NCI-H2081 (cell line): ENCODE measurements at regions not wholly inside any gene's neighbourhood (a gene's known extent, or its start where the extent isn't known, plus 50 kb on each side); places are given as distances from the start of the nearest gene placed in this dataset.

ENCODE experiments used
- DNase-seq, 2 experiments: peaks; one replicate each; lab custom pipeline; 2025; lab: John Stamatoyannopoulos, UW

DNA sequence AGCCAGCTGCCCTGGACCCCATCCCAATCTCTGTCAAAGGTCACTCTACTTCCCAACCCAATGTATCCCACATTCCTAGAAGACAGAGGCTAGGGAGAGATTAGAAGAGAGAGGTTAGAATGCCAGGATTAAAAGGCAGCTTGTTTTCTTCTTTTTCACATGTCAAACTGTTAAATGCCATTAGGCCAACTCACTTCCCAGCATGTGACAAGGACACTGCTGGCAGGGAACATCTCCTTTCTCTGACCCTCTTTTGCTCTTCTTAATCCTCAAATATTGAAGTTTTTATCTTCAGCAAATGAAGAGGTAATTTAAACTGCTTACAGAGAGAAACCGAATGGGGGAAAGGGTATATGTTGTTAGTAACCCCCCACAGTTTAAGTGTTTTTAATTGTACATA lies 89.1 kb downstream of the BBS10 start:
- no peak for DNase-seq

DNA sequence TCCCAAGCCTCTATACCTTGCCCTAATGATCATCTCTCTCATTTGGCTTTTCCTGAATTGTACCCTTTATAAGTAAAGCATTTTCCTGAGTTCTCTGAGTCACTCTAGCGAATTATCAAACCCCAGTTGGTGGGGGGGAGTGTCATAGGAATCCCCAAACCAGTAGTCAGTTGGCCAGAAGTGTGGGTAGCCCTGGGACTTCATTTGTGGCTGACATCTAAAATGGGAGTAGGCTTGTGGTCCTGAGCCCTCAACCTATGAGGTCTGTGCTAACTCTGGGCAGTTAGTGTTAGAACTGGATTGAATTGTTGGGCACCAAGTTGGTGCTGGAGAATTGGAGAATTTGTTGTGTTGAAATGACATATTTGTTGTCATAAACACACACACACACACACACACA lies 91.3 kb downstream of the BBS10 start:
- no peak for DNase-seq

DNA sequence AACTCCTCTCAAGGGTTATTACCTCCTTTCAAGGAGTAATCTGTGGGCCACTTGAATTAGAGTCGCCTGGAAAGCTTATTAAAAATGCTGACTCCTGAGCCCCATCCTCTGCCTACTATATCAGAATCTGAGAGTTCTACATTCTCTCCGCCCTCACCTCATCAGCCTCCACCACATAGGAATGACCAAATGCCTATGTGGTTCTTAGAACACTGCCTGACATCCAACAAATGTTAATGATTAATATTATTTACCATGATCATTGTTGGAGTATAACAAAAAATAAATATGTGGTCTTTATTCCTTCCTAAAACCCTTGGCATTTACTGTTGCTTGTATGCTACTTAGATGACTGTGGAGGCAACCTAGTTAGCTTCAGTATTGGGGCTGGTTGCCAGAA lies 91.9 kb downstream of the BBS10 start:
- DNase-seq, result no peak

DNA sequence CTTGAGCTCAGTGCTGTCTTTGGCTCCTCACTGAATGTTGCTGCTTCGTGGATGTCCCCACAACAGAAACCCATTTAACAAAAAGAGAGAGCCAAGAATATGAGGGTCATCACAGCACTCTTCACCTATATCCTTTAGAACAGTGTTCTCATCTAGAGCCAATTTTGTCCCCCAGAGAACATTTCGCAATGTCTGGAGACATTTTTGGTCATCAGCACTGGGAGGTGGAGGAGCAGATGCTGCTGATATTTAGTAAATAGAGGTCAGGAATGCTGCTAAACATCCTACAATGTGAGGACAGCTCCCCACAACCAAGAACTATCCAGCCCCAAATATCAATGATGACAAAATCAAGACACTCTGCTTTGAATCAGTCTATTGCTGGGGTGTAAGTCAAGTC lies 92.5 kb downstream of the BBS10 start:
- no peak for DNase-seq

DNA sequence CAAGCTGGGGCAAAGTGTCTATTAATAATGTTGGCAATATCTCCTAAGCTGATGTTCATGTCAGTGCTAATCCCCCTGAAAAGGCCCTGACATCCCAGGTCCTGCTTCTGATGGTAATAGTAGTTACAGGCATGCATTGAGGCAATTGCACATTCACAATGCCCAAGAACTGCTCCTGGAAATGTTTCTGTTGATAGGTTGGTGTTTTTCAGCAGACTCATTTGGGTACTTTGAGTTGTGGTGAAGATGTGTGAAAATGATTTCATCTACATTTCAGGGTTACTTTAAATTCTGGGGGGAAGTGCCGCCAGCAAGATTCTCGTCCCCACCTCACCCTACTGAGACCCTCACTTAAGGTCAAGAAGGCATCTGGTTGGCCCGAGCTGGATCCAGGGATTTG lies 92.9 kb downstream of the BBS10 start:
- no peak for DNase-seq

DNA sequence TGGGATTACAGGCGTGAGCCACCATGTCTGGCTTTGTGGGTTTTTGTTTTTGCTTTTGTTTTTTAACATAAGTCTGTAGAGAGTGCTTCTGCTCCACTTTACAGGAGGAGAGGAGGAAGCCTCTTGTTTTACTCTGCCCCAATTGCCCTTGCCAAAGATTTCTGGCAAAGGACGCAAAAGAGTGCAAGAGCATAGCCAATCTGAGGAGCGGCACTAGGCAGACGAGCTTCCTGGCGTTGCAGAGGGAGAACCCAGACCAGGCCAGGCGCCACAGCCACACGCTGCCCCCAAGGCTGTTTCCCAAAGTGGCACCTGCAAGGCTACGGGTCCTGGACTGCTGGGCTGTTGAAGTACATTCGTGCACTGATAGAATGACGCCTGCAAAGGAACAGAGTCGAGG lies 96.2 kb downstream of the BBS10 start:
- no peak for DNase-seq

DNA sequence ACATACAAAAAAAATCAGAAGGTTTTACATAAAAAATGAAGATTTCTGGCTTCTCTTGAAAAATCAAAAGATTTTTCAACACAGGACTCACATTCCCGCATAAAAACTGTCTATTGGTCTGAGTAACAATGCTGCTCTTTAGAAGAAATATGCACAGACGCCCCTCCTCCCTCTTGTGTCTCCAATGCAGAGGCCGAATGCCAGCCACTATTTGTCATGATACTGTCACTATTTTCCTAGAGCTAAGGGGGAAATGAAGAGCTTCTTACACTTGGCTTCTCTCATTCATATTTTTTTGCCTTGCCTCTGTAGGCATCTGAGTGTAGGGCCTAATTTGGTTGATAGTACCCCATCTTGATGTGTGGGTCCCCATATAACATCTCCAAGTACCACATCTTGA lies 98.0 kb downstream of the BBS10 start:
- DNase-seq, result no peak

DNA sequence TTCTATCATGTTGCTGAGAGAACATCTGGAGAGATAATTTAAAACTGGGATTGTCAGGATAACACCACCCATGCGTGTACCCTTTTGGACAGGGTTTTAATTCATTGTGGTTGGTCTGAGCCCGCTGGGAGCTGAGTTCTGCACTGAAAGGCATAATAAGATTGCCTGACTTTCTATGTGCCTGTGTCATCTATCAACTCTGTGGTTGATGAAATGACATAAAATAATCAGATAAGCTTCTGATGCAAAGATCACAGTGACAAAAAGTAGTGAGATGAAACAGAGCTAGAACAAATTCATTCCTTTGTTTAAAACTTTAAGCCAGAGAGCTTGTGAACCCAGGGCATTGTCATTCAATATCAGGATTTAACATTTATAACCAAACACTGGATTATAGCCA lies 98.7 kb downstream of the BBS10 start:
- no peak for DNase-seq

DNA sequence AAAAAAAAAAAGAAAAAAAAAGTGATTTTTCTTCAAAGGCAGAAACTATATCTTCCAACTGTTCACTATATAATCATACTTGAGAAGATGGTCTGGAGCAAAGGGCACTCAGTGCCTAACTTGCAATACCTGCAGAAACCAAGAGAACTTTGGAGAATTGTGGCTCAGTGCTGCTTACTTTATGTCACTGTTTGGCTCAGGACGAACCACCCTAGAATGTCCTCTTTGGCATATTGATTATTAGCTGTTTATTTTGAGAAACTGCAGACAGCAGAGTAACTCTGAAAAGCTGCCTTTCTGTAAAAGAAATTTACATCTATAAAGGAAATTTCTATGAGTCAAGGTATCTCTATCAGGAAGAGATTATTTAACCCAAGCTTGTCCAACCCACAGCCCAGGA lies 100.2 kb downstream of the BBS10 start:
- no peak for DNase-seq

DNA sequence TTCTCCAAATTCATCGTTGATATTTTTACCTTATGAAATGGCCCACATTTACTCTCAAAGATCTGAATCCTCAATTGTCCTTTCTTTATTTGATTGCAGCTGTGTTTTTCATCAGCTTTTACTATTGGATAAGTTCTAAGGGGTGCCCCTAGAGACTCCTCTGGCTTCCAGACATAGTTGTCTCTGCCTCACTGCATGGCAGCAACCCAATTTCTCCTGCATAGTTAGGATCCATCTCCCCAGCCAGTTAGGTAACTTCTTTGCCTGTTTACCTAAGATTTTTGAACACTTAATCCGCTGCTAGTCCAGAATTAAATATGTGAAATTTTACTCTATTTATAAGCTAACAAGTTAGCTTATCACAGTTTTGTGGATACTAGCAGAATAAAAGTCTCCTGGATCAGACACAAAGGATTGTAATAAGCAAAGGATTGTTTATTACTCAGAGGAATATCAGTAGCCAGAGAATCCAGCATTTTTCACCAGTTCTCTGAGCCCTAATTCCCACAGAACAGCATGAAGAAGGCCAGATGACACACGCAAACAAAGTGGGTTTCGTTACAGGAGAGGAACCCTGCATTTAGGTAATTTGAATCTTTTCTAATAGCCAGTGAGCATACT lies 101.1 kb downstream of the BBS10 start:
- DNase-seq, result no peak

DNA sequence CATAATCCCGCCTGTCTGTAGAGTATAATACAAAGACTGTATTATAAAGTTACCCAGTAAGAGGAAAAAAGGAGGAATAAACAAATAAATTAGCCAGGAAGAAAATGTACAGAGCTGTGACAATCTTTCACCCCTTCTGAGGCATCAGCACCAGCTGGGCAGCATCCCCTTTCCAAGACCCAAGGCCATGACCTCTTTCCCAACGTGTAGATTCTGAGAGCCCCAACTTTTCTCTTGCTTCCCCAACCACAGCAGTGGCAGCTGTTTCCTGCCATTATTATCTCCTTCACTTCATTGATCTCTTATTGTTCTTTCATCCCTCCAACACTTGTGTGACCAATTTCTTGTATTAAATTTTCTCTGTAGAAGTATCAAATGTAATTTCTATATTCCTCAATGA lies 101.6 kb downstream of the BBS10 start:
- no peak for DNase-seq

DNA sequence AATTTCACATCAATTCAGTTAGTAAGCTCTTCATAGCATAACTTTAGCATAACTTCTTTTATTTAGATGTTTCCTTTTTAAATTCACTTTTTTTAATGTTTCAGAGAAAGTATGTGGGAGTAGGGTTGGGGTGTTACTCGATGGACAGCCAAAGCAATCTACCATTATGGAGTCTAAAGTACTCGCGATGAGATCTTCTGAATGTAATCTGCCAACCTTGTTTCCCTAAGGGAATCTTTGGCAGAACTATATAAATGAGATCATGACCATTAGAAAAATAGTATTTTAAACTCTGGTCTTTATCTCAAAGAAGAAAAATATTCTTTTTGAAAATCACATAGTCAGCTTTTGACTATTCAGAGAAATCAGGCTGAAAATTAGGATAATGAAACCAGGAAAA lies 103.9 kb downstream of the BBS10 start:
- no peak for DNase-seq

DNA sequence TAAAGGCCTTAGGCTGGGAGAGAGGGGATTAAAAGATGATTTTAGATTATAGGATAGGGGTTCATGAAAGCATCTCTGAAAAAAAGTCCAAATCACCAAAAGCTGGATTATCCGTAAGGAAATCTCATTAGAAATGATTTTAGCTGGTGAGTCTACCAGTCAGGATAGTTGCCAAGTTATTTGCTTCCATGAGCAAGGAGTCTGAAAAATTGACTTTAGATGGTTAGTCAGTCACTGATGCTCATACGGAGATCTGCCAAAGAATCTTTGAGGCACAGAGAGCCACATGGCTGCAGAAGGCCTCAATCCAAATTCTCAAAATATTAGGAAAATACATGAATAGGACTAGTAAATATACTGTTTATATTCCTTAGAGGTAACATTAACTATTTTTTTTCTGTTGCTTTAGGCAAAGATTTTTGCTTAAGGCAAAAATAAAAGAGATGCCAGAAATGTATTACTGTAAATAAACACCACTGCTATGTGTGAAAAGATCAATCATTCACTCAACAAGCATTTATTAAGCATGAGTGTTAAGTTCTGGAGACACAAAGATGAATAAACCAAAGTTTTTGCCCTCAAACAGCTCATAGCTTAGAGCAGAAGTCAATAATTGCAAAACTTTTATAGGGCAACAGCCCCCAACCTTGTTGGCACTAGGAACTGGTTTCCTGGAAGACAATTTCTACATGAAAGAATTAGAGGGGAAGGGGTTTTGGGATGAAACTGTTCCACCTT lies 105.2 kb downstream of the BBS10 start:
- no peak for DNase-seq

DNA sequence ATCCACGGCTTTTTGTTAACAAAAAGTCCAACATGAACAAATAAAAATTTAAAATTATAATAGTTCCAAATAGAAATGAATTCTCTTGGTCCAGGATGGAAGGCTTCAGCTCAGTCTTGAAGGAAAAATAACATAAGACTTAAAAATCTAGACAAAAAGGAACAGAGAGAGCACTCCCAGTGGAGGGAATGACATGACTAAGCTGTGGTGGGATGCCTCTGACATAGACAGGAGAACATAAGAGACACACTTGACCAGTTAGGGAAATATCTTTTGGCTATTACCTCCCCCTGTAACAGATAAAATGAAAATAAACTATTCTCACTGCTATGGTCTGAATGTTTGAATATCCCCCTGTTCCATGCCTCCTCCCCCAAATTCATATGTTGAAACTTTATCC lies 106.8 kb downstream of the BBS10 start:
- no peak for DNase-seq

DNA sequence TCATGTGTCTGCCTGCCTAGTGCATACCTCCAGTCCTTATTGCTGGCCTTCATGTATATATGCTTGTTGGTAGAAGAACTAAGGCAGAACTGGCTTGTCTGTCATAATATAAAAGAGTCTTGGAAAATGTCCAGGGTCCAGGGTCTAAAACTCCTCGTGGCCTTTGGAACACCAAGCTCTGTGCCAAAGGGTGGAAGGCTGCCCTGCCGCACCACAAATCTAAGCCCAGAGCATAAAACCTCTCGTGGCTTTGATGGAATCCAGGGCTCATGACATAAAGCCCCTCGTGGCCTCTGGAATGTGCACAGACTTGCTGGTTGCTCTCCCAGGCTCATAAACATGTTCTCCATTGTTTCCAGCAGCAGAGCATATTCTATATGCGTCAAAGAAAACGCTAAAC lies 107.9 kb downstream of the BBS10 start:
- DNase-seq, result no peak

DNA sequence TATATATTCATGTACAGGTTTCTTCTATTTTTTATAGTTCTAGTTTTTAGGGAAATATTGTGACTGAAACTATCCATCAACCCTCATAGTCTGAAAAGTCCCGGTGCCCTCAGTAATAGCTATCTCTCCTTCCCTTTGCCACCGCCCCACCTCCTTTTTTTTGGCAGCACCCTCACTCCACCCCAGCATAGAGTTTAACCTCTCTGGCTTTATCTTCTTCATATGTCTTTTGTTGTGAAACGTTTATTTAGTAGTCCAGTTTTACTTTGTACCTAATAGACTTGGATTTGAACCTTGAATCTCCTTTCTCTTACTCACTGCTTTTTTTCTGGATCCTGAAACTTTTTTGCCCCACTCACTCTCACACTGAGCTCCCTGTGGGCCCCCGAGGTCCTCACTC lies 109.5 kb downstream of the BBS10 start:
- no peak for DNase-seq

DNA sequence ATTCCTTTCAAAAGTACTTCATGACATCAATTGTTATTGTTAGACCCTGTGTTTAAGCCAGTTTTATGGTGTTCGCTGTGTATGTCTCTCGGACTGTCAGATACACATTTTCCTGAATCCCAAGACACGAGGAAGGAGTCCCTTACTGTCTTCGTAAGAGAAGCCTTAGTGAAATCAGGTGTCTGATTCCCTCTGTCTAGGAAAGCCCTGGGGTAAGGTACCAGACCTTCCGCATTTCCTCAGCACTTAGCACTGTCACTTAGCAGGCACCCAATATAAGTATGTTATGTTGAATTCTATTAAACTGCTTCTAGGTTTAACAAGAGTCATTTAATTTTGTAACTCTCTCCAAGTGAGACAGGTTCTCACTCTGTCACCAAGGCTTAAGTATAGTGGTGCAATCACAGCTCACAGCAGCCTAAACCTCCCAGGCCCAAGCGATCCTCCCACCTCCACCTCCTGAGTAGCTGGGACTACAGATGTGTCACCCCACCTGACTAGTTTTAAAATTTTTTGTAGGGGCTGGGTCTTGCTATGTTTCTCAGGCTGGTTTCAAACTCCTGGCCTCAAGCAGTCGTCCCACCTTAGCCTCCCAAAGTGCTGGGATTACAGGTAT lies 111.0 kb downstream of the BBS10 start:
- DNase-seq, result no peak

DNA sequence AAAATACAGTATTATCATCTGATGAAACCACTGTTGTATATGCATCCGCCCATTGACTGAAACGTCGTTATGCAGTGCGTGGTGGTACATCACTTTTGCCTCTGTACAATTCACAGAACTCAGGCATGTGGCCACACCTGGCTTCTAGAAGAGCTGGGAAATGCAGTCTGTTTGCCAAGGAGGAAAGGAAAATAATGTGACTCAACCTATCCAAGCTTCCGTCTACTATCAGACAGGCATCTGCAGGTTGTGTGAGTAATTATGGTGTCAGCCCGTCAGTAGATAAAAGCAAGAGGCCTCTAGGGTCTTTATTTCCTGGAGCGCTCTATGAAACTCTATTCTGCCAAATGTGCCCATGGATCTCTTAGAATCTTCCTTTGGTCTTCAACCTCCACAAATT lies 111.6 kb downstream of the BBS10 start:
- no peak for DNase-seq

DNA sequence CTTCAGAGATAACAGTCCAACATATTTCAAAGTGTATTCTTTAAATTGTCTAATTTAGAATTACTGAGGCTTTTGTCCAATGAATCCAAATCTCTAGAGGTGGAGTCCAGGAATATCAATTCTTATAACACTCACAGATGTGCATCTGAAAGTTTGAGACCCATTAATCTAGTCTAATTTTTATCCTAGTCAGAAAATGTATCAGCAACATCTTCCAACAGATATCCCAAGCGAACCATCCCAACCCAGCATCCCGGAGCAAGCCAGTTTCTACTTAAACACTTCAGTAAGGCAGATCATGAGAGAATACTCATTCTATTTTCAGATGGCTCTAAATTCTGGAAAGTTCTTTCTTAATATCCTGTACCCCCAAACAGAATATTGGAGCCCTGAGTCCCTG lies 113.5 kb downstream of the BBS10 start:
- no peak for DNase-seq

DNA sequence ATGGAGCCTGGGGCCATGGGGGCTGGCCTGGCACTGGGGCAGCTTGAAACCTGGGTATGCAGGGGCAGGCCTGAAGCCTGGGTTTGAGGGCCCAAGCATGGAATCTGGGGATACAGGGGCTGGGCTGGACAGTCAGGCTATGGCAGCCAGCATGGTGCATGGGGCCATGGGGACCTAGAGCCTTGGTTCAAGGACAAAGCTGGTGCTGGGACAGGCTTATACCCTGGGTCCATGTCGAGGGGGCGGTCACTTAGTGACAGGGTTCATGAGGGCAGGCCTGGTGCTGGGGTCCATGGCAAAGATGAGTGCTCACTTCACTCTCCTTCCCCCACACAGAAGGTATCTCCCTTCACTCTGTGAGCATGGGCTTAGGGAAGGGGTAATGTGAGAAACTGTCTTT lies 116.2 kb downstream of the BBS10 start:
- DNase-seq, result no peak

DNA sequence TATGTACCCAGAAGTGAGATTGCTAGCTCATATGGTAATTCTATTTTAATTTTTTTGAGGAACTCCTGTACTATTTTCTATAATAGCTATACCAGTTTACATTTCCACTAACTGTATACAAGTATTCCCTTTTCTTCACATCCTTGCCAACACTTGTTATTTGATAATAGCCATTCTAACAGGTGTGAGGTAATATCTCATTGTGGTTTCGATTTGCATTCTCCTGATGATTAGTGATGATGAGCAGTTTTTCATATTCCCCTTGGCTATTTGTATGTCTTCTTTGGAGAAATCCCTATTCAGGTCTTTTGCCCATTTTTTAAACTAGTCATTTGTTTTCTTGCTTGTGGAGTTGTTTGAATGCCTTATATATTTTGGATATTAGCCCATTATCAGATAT lies 121.3 kb downstream of the BBS10 start:
- no peak for DNase-seq

DNA sequence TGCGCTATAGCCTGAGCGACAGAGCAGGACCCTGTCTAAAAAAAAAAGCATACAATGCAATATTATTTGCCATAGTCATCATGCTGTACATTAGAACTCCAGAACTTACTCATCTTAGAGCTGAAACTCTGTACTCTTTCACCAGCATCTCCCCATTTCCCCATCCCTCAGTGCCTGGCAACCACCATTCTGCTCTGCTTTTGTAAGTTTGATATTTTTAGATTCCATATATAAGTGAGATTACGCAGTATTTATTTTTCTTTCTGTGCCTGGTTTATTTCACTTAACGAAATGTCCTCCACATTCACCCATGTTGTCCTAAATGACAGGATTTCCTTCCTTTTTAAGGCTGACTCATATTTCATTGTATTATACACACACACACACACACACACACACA lies 121.8 kb downstream of the BBS10 start:
- DNase-seq, result no peak

DNA sequence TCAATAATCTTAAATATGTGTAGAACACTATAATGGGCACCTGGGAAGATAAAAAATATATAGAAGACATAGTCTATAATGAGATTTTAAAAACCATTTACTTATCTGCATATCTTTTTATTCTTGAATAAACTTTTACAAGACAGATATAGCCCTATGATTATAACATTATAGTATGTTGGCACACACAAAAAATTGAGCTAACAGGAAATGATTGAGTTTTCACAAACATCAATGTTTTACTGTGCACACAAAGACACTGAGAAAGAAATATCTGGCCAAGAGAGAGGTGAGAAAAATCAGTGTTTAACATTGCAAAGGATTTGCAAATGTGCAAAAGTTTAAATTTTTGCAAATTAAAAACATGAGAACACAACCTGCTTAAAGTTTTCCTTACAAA lies 124.3 kb downstream of the BBS10 start:
- no peak for DNase-seq

DNA sequence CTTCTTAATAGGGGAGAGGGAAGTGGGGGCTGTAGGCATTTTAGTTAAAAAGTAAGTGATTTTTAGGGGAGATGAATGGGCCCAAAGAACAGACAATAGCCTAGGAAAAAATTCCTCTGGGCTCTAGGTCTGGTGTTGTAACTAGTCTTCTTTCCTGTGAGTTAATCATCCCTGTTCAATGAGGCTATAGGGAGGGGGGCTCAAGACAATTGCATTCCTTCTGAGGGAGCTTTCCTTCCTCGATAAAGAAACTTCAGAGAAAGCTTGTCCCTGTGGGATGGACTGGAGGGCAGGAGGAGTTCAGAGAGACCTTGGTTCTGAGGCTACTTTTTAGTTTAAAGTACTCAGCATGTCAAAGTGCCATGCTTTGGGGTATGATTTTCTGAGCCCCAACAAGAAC lies 127.2 kb downstream of the BBS10 start:
- DNase-seq, result no peak
